ENCODE measurements at regions not wholly inside any gene's neighbourhood (a gene's known extent, or its start where the extent isn't known, plus 50 kb on each side); places are given as distances from the start of the nearest gene placed in this dataset.

DNA sequence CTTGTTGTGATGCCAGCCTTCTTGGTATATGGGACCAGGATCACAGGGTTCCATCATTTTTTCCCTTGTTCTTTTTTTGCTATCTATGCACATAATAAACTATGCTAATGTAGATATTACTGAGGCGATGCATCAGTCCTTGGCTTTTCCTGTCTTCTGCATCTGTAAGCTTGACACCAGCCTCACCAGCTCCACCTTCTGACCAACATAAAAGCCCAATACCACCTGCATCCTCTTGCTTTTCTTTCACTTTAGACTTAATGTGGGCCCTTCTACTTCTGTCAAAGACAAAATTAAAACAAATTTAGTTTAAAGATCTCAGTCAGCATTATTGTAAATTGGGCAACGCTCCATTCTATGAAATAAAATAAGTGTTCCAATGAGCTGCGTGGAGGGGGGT, 1718.8 kb upstream of the PCDH10 start:
- H2BK20ac ChIP-seq (ENCODE audit: low read depth, low read length): no peak overlapping the region
- H2BK120ac ChIP-seq (ENCODE audit: low read depth, low read length): no peak overlapping the region
- H3K4ac ChIP-seq (ENCODE audit: low read depth, low read length): no peak overlapping the region
- no peaks in the 10 kb centered on the region for H3K9me1 ChIP-seq (ENCODE audit: insufficient read depth, low read length)
- no peak overlapping the region for H3K14ac ChIP-seq (replicated peaks; ENCODE audit: low read depth, low read length)
- no peak overlapping the region for H2BK15ac ChIP-seq (ENCODE audit: low read depth, low read length)
- POLR2A ChIA-PET (ENCODE audit: unreplicated experiment): no interaction called here
- CTCF ChIA-PET: no interaction called here
- 80% methylated on average over 1 of the region's 3 CpGs; no CpG with 5 or more reads in 1 of the 2 experiments for WGBS, 2 experiments (ENCODE audit: extremely low coverage in 2 of 2, insufficient read length in 1 of 2)
- H3K4me1 ChIP-seq (ENCODE audit: control insufficient read depth, insufficient read depth, low read length): no peaks in the 10 kb centered on the region
- DNase-seq (no peak), ATAC-seq (ENCODE audit: low read depth) (no peak)
- no peak overlapping the region for H3K23ac ChIP-seq (ENCODE audit: low read depth, low read length)
- no peak overlapping the region for H2AK5ac ChIP-seq (ENCODE audit: low read depth, low read length)
- no peak for TF ChIP-seq MAZ (IDR thresholded peaks at IDR 0.05; ENCODE audit: borderline replicate concordance, low read depth, low read length)
- TF ChIP-seq MAFK (IDR thresholded peaks at IDR 0.05; ENCODE audit: low read depth, low read length): no peak
- no peak for TF ChIP-seq RCOR1 (IDR thresholded peaks at IDR 0.05; ENCODE audit: insufficient replicate concordance, low read length)
- TF ChIP-seq, protein P1, sequence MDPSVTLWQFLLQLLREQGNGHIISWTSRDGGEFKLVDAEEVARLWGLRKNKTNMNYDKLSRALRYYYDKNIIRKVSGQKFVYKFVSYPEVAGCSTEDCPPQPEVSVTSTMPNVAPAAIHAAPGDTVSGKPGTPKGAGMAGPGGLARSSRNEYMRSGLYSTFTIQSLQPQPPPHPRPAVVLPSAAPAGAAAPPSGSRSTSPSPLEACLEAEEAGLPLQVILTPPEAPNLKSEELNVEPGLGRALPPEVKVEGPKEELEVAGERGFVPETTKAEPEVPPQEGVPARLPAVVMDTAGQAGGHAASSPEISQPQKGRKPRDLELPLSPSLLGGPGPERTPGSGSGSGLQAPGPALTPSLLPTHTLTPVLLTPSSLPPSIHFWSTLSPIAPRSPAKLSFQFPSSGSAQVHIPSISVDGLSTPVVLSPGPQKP (IDR thresholded peaks at IDR 0.05; ENCODE audit: borderline replicate concordance, low read depth, low read length): no peak
- TF ChIP-seq NFE2L2 (IDR thresholded peaks at IDR 0.05; ENCODE audit: low read depth, low read length): no peak
- no peak for TF ChIP-seq FOS (IDR thresholded peaks at IDR 0.05; ENCODE audit: low read depth, low read length)
- TF ChIP-seq SMC3 (IDR thresholded peaks at IDR 0.05; ENCODE audit: low read depth, low read length): no peak
- TF ChIP-seq RFX5 (IDR thresholded peaks at IDR 0.05; ENCODE audit: low read depth, low read length): no peak
- TF ChIP-seq, protein P2, sequence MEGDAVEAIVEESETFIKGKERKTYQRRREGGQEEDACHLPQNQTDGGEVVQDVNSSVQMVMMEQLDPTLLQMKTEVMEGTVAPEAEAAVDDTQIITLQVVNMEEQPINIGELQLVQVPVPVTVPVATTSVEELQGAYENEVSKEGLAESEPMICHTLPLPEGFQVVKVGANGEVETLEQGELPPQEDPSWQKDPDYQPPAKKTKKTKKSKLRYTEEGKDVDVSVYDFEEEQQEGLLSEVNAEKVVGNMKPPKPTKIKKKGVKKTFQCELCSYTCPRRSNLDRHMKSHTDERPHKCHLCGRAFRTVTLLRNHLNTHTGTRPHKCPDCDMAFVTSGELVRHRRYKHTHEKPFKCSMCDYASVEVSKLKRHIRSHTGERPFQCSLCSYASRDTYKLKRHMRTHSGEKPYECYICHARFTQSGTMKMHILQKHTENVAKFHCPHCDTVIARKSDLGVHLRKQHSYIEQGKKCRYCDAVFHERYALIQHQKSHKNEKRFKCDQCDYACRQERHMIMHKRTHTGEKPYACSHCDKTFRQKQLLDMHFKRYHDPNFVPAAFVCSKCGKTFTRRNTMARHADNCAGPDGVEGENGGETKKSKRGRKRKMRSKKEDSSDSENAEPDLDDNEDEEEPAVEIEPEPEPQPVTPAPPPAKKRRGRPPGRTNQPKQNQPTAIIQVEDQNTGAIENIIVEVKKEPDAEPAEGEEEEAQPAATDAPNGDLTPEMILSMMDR (conservative IDR thresholded peaks at IDR 0.05; ENCODE audit: low read depth, low read length): no peak
- TF ChIP-seq POLR2A (IDR thresholded peaks at IDR 0.05; ENCODE audit: low read depth, low read length): no peak
- TF ChIP-seq, protein P3, sequence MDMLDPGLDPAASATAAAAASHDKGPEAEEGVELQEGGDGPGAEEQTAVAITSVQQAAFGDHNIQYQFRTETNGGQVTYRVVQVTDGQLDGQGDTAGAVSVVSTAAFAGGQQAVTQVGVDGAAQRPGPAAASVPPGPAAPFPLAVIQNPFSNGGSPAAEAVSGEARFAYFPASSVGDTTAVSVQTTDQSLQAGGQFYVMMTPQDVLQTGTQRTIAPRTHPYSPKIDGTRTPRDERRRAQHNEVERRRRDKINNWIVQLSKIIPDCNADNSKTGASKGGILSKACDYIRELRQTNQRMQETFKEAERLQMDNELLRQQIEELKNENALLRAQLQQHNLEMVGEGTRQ (IDR thresholded peaks at IDR 0.05; ENCODE audit: low read depth, low read length): no peak
- TF ChIP-seq CEBPB (IDR thresholded peaks at IDR 0.05; ENCODE audit: low read depth, low read length): no peak
- no peak for TF ChIP-seq MXI1 (IDR thresholded peaks at IDR 0.05; ENCODE audit: borderline replicate concordance, low read depth, low read length)
- TF ChIP-seq BHLHE40 (IDR thresholded peaks at IDR 0.05; ENCODE audit: low read depth, low read length): no peak
- TF ChIP-seq CHD1 (IDR thresholded peaks at IDR 0.05; ENCODE audit: low read depth, low read length): no peak
- no peaks in the 10 kb centered on the region for H3K36me3 ChIP-seq (ENCODE audit: control insufficient read depth, insufficient read depth, low read length)
- H4K91ac ChIP-seq (ENCODE audit: insufficient read depth, low read depth, low read length): no peak overlapping the region
- in situ Hi-C loops (cut with MboI; ENCODE audit: low sequenced_read_pairs) (no loop called here), intact Hi-C loops (cut with micrococcal nuclease) (no loop called here), dilution Hi-C loops (cut with HindIII; ENCODE audit: low sequenced_read_pairs, unreplicated experiment) (no loop called here)
- peaks cover 4% of the 10 kb centered on the region; the same call in 1 of the 2 replicates for H3K9me3 ChIP-seq (ENCODE audit: control insufficient read depth, insufficient read depth, low read length)
- no peak overlapping the region for H3K4me2 ChIP-seq (ENCODE audit: low read depth, low read length)
- H2AFZ ChIP-seq (replicated peaks; ENCODE audit: low read length, poor library complexity): no peak overlapping the region
- H3K56ac ChIP-seq (ENCODE audit: extremely low read depth, insufficient read depth, low read length): no peak overlapping the region
- no peaks in the 10 kb centered on the region for H3K27me3 ChIP-seq (ENCODE audit: control insufficient read depth, insufficient read depth, low read length)
- H3K79me1 ChIP-seq (ENCODE audit: low read depth in 1 of 2, low read length in 2 of 2): no peaks in the 10 kb centered on the region
- H3K4me3 ChIP-seq (ENCODE audit: insufficient read depth, low read depth, low read length): no peak overlapping the region
- H3K9ac ChIP-seq (ENCODE audit: low read depth, low read length): no peak overlapping the region
- H3K27ac ChIP-seq (ENCODE audit: insufficient read depth, low read length): no peak overlapping the region
- H3K18ac ChIP-seq (ENCODE audit: low read depth, low read length): no peak overlapping the region
- no peak overlapping the region for H4K5ac ChIP-seq (ENCODE audit: low read depth, low read length)
- H4K8ac ChIP-seq (ENCODE audit: low read depth in 2 of 2, low read length in 2 of 2): no peak overlapping the region
- H2AK9ac ChIP-seq (replicated peaks; ENCODE audit: low read depth, low read length, poor library complexity): no peak overlapping the region
- H4K20me1 ChIP-seq (ENCODE audit: insufficient read depth, low read length): no peaks in the 10 kb centered on the region
- no peak overlapping the region for H2BK5ac ChIP-seq (ENCODE audit: low read depth, low read length, poor library complexity, severe bottlenecking)
- no TSS peak for BruUV-seq (replicated peaks)

Data from IMR-90 (cell line).